GM13977 (cell line): ENCODE measurements at regions not wholly inside any gene's neighbourhood (a gene's known extent, or its start where the extent isn't known, plus 50 kb on each side); places are given as distances from the start of the nearest gene placed in this dataset.
A peak's percentile ranks its signal among the peaks of the same experiment; 100 is the strongest.

ENCODE experiments used
- DNase-seq: peaks from one replicate; pipeline ENCODE4 v3.0.0; 2012; ENCODE audit warnings: low spot score
- in situ Hi-C: fragments of 300-500 bp; cut with MboI; formaldehyde crosslinking; loops from one replicate; pipeline ENCODE4 v1.12.0; 2022; ENCODE audit warnings: low sequenced_read_pairs, low pct_unique_long_range_greater_than_20kb, mixed read lengths, inconsistent platforms; ENCODE audit not compliant: unreplicated experiment
- TF ChIP-seq, protein P1 (sequence below): IDR thresholded peaks from 2 replicates; pipeline ENCODE4 v1.5.1; 2012; ENCODE audit warnings: mild to moderate bottlenecking, control low read depth; ENCODE audit not compliant: insufficient read depth; ENCODE audit errors: extremely low read depth, missing control alignments

DNA sequence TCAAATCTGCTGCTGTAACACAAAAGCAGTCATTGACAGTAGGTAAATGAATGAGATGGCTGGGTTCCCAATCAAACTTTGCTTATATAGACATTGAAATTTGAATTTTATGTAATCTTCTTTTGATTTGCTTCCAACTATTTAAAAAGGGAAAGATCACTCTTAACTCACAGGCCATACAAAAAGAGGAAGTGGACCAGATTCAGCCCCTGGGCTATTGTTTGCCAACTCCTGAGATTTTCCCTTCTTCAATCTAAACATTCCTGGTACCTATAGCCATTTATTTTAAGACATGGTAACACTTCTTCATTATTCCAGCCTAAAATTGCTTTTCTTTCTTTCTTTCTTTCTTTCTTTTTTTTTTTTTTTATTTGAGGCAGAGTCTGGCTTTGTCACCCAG, 260.6 kb downstream of the TFAP2A start:
- in situ Hi-C loops: no loop called here
- no peak for DNase-seq
- TF ChIP-seq, protein P1, sequence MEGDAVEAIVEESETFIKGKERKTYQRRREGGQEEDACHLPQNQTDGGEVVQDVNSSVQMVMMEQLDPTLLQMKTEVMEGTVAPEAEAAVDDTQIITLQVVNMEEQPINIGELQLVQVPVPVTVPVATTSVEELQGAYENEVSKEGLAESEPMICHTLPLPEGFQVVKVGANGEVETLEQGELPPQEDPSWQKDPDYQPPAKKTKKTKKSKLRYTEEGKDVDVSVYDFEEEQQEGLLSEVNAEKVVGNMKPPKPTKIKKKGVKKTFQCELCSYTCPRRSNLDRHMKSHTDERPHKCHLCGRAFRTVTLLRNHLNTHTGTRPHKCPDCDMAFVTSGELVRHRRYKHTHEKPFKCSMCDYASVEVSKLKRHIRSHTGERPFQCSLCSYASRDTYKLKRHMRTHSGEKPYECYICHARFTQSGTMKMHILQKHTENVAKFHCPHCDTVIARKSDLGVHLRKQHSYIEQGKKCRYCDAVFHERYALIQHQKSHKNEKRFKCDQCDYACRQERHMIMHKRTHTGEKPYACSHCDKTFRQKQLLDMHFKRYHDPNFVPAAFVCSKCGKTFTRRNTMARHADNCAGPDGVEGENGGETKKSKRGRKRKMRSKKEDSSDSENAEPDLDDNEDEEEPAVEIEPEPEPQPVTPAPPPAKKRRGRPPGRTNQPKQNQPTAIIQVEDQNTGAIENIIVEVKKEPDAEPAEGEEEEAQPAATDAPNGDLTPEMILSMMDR: no peak

DNA sequence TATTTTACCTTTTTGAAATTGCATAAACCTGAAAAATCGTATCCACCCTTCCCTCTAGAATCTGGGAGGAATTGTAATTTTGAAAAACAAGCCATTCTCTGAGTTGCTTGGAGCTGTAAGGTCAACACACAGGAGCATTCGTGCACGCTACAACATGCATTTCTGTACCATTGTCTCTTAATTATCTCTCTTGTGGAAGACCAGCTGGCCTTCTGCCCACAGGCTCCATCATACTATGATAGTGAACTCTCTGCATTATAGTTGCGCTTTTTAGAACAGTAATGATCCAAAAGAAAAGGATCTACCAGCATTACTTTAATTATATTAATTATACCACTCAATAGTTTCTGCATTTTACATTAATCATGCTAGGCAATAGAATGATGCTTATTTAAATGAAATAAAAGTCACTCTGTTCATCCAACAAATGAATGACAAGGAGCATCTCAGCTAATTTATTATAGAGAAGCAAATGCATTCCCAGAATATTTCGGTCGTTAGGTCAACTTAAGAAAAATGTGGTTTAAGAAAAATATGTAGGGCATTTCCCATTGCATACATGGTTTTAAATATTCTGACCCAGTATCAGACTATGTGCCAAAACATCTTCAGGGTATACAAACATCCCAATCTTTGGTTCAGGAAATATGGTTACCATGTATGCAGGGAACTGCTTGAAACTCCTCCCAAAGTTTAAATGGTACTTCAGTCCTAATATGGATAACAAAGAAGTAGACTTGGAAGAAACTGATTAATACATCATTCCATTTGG, 263.5 kb downstream of the TFAP2A start:
- DNase-seq: no peak
- in situ Hi-C loops: no loop called here
- TF ChIP-seq, protein P1: no peak

DNA sequence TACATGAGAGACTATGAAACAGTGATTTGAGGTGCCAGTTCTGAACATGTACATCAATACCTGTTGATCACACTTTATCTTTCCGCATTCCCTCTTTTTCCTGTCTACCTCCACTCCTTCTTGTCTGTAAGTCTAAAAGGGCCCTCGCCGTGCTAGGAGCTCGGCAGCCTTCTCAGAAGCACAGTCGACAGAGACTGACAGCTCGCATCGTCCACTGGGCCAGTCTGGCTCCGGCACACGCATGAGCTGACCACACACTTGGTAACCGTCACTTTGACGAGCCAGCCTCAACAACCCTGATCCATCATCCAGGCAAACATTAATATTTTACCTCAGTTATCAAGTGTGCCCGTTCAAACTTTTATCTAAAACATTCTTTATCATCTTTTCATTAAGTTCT, 265.3 kb downstream of the TFAP2A start:
- DNase-seq: no peak
- in situ Hi-C loops: no loop called here
- TF ChIP-seq, protein P1: no peak

DNA sequence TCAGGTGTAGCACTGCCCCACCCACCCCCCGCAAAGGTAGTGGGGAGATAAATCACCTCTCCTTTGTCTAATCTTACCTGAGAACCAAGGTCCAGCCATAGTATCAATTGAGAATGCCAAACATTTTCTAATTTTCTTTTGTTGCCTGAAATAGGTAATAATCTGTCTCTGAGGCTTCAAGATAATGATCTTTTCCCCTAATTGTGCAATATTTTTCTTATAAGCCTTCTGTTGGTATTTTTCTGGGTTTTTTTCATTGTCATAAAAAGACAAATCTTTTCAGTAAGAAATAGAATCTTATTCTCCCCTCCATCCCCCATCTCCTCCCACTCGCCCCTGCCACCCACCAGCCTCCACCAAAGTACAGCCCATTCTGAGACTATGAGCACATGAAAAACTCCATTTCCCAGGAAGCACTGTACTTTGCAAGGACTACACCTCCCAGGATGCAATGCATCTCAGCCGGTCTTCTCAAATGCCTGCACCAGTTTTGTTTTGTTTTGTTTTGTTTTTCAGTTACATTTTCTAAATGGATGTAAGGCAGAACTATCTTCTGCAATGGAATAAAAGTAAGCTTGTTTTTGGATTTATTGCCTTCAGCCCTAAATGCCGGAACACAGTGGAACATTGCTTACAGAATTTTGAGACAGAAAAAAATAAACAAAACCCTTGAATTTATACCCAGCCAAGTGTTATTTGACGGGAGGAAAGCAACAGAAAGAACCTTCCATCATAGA, 268.0 kb downstream of the TFAP2A start:
- in situ Hi-C loops: no loop called here
- TF ChIP-seq, protein P1: no peak
- peak; percentile 35 for DNase-seq

DNA sequence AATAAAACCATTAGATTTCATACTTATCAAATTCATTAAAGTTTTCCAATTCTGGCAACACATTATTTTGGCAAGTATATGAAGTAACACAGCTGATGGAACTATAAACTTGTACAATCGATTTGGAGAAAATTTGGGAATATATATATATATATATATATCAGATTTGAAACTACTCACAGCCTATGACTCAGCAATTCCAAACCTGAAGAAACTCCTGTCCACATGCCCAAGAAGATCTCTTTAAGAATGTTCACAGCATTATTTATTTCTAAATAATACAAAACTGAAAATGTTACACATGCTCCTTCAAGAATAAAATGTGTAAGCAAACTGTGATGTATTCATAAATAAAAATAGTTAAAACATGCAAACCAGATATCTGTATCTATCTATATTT, 270.1 kb downstream of the TFAP2A start:
- TF ChIP-seq, protein P1: no peak
- in situ Hi-C loops: no loop called here
- no peak for DNase-seq

DNA sequence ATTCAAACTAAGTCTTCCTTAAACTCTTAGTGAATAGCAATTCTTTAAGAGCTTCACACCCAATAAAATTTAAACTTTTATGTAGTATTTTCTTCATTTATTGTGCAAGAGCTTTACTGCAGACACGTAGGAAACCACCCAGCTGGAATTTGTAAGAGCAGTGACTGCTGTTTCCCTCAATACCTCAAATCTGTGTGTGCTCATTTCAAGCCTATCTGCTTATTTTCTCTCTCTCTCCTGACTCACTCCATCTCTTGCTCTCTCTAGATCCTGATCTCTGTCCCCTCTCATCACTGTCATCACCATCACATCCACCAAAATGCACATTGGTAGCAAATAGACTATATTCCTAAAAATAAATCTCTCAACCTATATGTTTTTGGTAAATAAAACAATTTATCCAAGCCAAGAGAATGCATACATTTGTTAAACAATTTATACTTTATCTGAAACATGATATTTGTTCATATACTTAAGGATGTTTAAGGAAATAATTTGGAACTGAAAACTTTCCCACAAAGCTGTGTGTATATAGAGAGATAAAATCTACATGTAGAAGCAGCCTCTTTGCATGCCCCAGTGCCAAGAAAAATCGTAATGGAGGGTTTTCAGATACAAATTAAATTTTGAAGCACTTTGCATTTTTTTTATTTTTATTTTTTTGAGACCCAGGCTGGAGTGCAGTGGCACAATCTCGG, 273.0 kb downstream of the TFAP2A start:
- DNase-seq: no peak
- in situ Hi-C loops: no loop called here
- TF ChIP-seq, protein P1: no peak
